GM18505 (cell line): ENCODE measurements at regions not wholly inside any gene's neighbourhood (a gene's known extent, or its start where the extent isn't known, plus 50 kb on each side); places are given as distances from the start of the nearest gene placed in this dataset.

ENCODE experiments used
- ATAC-seq: cut with Tn5 transposase; IDR thresholded peaks from one replicate; pipeline ENCODE4 v1.9.1; 2021; ENCODE audit not compliant: unreplicated experiment
- POLR2A ChIP-seq: IDR thresholded peaks from 4 replicates; pipeline ENCODE4 v1.6.1; 2011; ENCODE audit warnings: borderline replicate concordance; ENCODE audit not compliant: insufficient read depth, insufficient read length; ENCODE audit errors: extremely low read depth

DNA sequence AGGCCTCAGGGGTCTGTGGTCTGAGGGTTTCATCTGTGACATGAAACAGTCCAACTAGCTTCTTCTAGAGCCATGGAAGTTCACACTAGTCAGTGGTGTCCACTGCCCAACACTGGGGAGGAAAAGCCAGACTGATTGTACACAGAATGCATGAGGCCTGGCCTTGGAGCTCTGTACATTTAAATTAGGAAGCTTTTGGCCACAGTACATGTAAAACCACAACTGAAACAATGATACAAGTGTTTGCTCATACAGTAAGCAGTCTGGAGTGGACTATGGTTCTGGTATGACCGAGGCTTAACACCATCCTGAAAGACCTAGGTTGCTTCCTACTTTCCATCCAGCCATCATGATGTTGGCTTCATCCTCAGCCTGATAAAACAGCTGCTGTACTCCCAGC is 73.8 kb upstream of the SESN3 start:
- no peak for TF ChIP-seq POLR2A
- no peak for ATAC-seq

DNA sequence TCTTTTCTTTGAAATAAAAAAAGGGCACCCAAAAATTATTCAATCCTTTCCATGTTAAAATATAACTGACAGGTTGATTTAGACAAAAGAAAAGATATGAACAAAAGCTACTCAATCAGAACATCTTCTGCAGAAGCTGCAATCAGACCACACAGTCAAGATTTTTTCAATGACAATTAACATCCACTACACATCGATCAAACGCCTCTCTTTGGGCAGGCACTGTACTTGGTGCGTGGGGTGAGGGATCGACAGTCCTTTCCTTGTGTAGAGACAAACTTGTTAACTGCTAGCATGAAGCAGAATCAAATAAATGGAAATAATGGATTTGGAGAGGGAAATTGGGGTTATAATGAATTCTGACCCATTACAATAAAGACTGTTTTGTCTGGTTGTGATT is 71.2 kb upstream of the SESN3 start:
- no peak for ATAC-seq
- no peak for TF ChIP-seq POLR2A

DNA sequence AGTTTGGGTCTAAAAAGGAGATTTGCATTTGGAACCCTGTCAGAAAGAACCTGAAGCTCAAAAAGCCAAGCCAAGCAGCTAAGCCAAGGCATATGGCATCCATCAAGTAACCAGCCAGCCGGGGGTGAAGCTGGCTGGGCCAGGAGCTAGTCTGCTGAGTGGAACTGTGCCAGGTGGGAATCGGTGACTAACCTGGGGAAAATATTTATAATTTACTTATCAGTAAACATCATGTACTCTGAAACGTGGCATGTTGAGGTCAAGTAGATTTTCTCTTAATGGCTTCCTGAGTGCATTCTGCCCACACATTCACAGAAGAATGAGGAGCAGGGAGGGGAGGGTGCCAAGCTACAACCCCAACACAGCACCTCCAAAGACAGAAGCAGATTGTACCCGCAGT is 70.5 kb upstream of the SESN3 start:
- no peak for ATAC-seq
- TF ChIP-seq POLR2A: no peak

DNA sequence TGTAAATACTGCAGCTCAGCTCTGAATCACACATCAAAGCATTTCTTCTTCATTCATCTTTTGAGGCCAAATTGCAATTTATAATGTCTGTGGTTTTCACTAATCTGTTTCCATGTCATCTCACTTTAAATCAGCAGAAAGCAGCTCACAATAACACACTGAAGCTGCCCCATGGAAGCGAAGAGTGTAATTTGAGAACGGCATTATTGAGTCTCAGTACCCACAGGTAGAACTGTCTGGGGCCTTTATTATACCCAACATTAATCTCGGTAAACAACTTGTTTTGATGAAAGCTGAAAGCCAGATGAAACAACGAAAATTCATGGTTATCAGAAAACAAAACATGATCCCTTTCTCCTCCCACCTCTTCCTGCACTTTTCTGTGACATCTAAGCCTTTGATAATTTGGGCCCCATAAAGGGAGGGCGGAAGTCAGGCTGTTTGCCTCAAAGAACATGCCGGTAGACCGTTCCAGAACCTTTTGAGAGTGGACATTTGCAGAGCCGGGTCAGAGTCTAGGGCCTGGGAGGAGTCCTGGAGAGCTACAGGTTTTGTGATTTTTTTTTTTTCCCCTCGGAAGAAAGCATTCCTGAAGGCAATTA is 68.2 kb upstream of the SESN3 start:
- ATAC-seq: no peak
- no peak for TF ChIP-seq POLR2A

DNA sequence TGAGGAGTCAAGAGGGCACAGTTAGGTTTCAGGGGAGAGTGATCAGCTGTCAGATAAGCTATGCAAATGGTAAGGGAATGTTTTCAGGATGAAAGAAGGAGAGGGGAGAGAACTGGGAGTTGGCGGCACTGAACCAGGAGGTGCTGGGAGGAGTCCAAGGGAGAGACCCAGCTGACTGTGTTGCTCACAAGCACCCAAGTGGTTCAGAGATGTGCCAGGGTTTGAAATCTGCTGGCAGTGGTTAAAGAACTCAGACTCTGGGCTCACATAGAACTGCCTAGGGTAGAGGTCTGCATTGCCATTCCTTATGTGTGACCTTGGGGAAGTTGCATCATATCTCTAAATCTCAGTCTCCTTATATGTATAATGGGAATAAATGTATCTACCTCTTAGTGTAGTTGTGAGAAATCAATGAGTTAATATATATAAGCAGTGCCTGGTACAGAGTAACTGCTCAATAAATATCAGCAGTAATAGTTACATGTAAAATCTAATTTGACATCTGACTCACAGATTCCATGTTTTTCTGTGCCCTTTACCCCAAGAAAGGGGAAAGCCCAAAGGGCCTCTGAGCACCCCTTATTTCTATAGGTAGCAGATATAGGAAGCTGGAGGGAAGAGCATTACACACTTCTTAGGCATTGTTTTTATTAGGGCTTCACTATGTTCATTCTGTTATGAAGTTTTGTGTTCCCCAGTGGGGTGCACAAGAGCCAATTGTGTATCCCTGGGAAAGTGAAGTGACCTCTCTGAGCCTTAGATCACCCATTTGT is 66.9 kb upstream of the SESN3 start:
- no peak for TF ChIP-seq POLR2A
- ATAC-seq: no peak

DNA sequence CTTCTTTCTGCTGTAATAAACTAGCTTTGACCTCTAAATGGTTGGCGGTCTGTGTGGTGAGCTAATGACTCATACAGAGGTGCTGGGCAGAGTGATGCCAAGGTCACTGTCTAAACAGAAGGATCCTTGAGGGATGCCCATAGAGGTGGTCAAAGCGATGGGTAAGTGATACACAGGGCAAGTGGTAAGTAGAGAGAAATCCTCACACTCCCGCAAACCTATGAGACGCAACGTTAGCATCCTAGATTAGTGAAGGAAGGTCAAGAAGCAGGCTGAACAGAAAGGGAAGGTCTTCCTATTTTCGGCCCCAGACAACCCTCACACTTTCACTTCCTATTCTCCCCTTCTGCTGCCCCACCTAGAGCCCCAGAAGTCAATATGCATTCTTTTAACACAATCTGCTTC is 65.6 kb upstream of the SESN3 start:
- no peak for TF ChIP-seq POLR2A

DNA sequence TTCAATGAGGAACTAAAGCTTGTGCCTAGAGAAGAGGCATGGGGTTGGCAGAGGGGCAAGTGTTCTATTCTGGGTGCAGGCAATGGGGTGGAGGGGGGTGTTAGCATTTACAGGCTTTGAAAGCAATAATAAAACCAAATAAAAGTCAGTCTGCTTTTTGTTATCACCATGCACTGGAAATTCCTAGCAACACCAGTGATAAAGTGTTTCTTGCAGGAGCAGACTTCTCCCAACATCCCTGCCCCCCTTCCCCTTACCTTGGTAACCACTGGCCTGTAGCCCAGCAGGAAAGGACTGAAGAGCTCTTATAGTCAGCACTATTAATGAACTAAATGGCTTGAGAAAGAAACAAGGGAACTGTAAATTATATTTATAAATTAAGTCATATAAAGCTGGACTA is 65.2 kb upstream of the SESN3 start:
- ATAC-seq: peak; percentile 12
- TF ChIP-seq POLR2A: no peak

More for the DNA sequence above, 65.6 kb upstream of the SESN3 start:
- ATAC-seq: peak; percentile 96

DNA sequence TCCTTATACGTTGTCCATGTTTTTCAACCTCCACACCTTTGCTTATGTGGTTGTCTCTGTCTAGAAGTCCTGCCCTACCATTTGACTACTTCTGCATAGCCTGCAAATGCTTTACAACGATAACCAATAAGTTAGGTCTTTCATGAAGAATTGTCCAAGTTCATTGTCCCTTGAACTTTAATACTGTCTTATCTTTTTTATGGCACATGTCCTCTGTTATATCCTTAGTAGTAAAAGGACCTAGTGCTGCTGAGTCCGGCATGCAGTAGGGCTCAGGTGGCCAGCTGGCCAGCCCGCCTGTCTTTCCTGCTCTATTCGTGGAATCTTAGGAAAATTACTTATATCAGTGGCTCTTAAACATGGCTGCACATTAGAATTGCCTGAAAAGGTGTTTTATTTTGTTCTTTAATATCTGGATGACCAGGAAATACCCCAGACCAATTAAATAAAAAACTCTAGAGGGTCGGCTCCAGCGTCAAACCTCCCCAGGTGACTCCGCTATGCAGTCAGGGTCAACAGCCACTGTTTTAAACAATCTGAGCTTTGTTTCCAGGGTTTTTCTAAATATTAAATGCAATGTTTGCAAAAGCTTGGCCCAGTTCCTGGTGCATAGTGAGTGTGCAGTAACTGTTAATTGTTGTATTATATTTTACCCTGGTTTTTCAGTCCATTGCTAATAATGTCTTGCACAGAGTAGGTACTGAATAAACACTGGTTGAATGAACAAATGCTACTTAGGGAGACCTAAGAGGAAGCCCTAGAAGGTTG is 64.6 kb upstream of the SESN3 start:
- ATAC-seq: no peak
- no peak for TF ChIP-seq POLR2A

DNA sequence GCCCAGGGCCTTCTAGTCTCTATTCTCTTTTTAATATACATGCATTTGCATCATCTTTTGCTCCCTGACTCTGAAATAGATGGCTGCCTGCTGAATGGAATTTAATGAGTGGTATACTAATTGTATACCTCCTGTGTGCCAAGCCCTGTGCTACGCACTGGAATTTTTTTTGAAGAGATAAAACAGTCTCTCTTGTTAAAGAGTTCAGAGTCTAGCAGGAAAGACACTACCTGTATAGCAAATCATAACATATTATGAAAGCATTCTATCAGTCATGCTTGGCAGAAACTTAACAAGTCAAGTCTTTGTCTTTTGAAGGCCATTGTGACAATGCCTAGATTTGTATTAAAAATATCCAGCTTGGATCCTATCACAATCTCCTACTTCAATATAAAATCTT is 63.7 kb upstream of the SESN3 start:
- no peak for TF ChIP-seq POLR2A
- ATAC-seq: no peak

DNA sequence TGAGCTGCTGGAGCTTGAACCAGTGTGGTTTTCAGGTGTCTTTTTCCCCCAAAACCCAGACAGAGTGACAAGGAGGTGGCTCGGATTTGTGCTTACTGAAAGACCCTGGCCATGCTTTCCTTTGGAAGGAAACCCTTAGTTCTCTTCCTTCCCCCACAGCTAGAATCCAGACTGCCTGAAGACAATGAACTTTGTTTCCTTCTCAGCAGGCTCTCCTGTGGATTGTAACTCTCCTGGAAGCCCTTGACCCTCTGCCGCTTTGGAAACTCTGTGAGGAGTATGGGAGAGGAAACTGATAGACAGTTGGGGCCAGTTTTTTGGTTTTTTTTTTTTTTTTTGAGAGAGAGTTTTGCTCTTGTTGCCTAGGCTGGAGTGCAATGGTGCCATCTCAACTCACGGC is 62.1 kb upstream of the SESN3 start:
- TF ChIP-seq POLR2A: no peak
- ATAC-seq: no peak

DNA sequence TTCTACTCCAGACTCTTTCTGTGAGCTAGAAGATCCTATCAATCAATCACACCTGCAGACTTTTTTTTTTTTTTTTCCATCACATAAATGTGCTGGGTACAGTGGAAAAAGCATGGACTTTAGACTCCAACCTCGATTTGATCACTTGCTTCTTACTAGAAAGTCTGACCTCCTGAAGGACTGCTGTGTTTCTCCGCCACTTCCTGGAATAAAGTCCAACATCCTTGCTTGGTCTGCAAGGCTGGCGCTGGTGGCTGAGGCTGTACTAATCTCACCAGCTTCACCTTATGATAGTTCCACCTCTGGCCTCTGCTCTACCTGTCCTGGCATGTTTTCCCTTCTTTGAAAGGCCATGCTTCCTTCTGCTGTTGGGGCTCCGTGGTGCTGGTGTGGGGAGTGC is 60.9 kb upstream of the SESN3 start:
- no peak for ATAC-seq
- TF ChIP-seq POLR2A: no peak

DNA sequence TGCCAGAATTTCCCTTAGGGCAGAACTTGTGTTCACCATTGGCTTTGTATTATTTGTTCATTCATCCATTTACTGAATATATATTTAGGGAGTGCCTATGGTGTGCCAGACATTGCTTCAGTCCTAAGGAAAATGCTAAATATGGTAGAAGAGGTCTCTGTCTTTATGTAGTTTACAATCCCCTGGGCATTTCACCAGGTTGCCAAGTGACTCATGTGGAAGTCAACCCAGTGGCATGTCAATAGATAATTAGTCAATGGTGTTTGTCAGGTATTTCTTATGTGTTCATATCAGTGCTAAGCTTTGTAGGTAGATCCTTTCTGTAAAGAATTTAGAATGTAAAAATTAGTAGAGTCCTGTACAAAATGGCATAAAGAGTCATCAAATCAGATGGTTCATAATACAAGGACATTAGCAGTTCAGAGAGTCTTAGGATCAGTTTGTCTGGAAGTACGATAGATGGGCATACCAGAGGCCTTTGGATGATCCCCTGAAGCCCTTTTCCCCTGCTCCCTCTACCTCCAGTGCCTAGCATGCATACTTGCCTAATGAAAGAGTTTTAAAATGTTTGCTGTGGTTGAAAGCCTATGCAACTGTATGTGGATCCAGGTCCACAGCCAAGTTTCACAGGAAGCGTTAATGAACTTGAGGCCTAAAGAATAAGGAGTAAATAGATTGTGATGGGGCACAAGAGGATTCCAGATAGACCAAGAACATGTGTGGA is 58.5 kb upstream of the SESN3 start:
- TF ChIP-seq POLR2A: no peak
- ATAC-seq: no peak

DNA sequence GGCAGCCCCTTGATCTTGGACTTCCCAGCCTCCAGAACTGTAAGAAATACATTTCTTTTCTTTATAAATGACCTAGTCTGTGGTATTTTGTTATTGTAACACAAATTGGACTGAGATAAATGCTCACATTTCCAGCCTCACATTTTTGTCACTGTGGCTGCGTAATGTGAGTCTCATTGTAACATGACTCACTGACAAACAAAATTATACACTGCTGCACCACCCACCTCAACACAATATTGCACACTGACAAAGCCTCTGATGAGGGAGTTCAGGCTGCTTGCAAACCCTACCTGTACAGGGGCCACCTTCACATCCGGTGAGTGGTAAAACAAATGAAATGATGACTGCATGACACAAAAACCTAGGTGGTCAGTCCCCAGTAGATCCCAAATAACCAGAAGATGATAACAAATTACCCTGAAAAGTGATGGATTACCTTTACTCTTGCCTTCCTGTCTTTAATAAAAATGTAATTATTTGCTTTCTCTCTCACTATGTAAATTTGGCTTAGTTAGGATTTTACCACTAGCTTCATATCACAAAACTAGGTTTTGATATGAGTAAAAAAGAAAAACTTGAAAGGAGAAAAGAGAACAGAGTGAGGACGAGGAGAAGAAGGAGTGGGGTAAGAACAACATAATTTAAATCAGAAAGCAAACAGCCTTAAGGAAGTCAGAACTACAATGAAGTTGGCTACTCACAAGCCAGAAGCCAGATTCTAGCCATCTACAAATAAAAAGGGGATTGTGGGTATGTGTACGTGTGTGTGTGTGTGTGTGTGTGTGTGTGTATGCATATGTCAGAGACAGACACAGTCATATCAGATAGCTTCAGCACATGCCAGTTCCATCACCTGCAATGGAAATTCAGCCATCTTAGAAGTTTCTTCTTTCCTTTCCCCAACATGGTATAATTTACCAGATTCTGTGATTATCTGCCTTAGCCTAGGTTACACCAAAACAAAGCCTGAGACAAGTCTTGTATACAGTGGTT is 53.4 kb upstream of the SESN3 start:
- TF ChIP-seq POLR2A: no peak

DNA sequence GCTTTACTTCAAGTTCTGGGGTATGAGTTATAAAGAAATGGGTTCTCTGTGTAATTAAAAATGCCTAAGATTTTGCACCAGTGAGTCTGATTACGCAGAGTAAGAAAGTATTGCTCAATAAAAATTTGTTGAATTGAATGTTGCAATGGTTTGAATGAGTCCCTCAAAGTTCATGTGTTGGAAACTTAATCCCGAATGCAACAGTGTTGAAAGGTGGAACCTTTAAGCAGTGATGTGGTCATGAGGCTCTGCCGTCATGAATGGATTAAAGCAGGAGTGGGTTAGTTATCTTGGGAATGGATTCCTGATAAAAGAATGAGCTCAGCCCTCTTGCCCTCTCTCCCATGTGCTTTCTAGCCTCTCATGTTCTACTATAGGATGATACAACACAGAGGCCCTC is 52.6 kb upstream of the SESN3 start:
- ATAC-seq: no peak
- no peak for TF ChIP-seq POLR2A

More for the DNA sequence above, 53.4 kb upstream of the SESN3 start:
- ATAC-seq: no peak
